H1 (cell line): ENCODE measurements at regions not wholly inside any gene's neighbourhood (a gene's known extent, or its start where the extent isn't known, plus 50 kb on each side); places are given as distances from the start of the nearest gene placed in this dataset.
A peak's percentile ranks its signal among the peaks of the same experiment; 100 is the strongest.

Experiments used
- CTCF ChIA-PET: fragments of 300-600 bp; sonication (Branson Sonifier 250); formaldehyde crosslinking; loops from one replicate; lab custom pipeline; 2021; ENCODE audit not compliant: partially characterized antibody; lab: Charles Lee
- POLR2A ChIA-PET: fragments of 300-600 bp; sonication (Branson Sonifier 250); formaldehyde crosslinking; loops from one replicate; lab custom pipeline; 2021; ENCODE audit warnings: inconsistent platforms; ENCODE audit not compliant: partially characterized antibody; lab: Charles Lee
- DNase-seq, 2 experiments: peaks; one replicate each; pipeline versions ENCODE4 v3.0.0 to v3.0.0-alpha.2; 2010 to 2022; ENCODE audit warnings: low spot score in 2 of 2, low read depth in 1 of 2, mixed read lengths in 1 of 2
- FAIRE-seq: peaks from 2 replicates; lab custom pipeline; 2011; peaks lifted over from hg19 to GRCh38; lab: Jason Lieb, UNC
- H2AFZ ChIP-seq: 2 replicates; pipeline ENCODE4 v1.8.1; 2012; ENCODE audit warnings: low read length, inconsistent platforms
- H2AK5ac ChIP-seq: 2 replicates; pipeline ENCODE4 v1.6.1; 2013; ENCODE audit warnings: low read depth, low read length
- H2BK120ac ChIP-seq: replicated peaks from 2 replicates; pipeline ENCODE3; 2013; ENCODE audit warnings: low read depth, low read length, inconsistent platforms
- H2BK12ac ChIP-seq: 2 replicates; pipeline ENCODE4 v1.6.1; 2013; ENCODE audit warnings: low read depth, low read length
- H2BK15ac ChIP-seq: 2 replicates; pipeline ENCODE4 v1.6.1; 2013; ENCODE audit warnings: low read length
- H2BK20ac ChIP-seq: 2 replicates; pipeline ENCODE4 v1.6.1; 2013; ENCODE audit warnings: low read length
- H2BK5ac ChIP-seq: 2 replicates; pipeline ENCODE4 v1.6.1; 2013; ENCODE audit warnings: low read depth, low read length
- H3K14ac ChIP-seq: 2 replicates; pipeline ENCODE4 v1.6.1; 2013; ENCODE audit warnings: inconsistent platforms; ENCODE audit not compliant: insufficient read length
- H3K18ac ChIP-seq: 2 replicates; pipeline ENCODE4 v1.6.1; 2013; ENCODE audit warnings: low read length; ENCODE audit errors: extremely low read depth
- H3K23ac ChIP-seq: 2 replicates; pipeline ENCODE4 v1.6.1; 2013; ENCODE audit warnings: inconsistent platforms; ENCODE audit not compliant: insufficient read length
- H3K23me2 ChIP-seq: 2 replicates; pipeline ENCODE4 v1.6.1; 2013; ENCODE audit warnings: low read depth, low read length
- H3K27ac ChIP-seq: 2 replicates; pipeline ENCODE4 v1.6.1; 2011; ENCODE audit warnings: low read depth, low read length, inconsistent platforms
- H3K27me3 ChIP-seq, 4 experiments: replicated peaks in 1 of 4; 1 replicate in 1 of 4; 2 replicates in 3 of 4; pipeline versions ENCODE4 v1.6.1 to v1.8.1; 2011 to 2013; ENCODE audit warnings: low read length in 3 of 4, mild to moderate bottlenecking in 3 of 4, inconsistent platforms in 2 of 4, mixed read lengths in 2 of 4, moderate library complexity in 1 of 4; ENCODE audit not compliant: control insufficient read depth in 3 of 4, insufficient read depth in 3 of 4; ENCODE audit errors: extremely low read depth in 1 of 4
- H3K36me3 ChIP-seq, 4 experiments: 2 replicates each; pipeline versions ENCODE4 v1.6.1 to v1.8.1; 2011 to 2013; ENCODE audit warnings: mild to moderate bottlenecking in 4 of 4, low read length in 3 of 4, moderate library complexity in 2 of 4, control low read depth in 1 of 4, inconsistent platforms in 1 of 4; ENCODE audit not compliant: insufficient read depth in 4 of 4, control insufficient read depth in 2 of 4
- H3K4ac ChIP-seq: replicated peaks from 2 replicates; pipeline ENCODE3; 2013; ENCODE audit warnings: low read length, low read depth, mixed read lengths, inconsistent platforms; ENCODE audit not compliant: insufficient read length
- H3K4me1 ChIP-seq, 4 experiments: replicated peaks in 1 of 4; 1 replicate in 1 of 4; 2 replicates in 3 of 4; pipeline versions ENCODE4 v1.6.1 to v1.8.1; 2011 to 2013; ENCODE audit warnings: low read length in 3 of 4, inconsistent platforms in 2 of 4, mixed read lengths in 1 of 4; ENCODE audit not compliant: insufficient read depth in 4 of 4, control insufficient read depth in 3 of 4
- H3K4me2 ChIP-seq, 2 experiments: 2 replicates each; pipeline versions ENCODE4 v1.6.1 to v1.8.1; 2011 to 2013; ENCODE audit warnings: low read depth in 2 of 2, low read length in 2 of 2, control low read depth in 1 of 2, inconsistent platforms in 1 of 2, mild to moderate bottlenecking in 1 of 2; ENCODE audit not compliant: insufficient read depth in 1 of 2
- H3K4me3 ChIP-seq, 4 experiments: fragments of 200-600, 300-600 bp in 1 of 4; sonication (generic), shearing (Covaris generic), sonication (Bioruptor Twin) in 1 of 4; 2 replicates each; pipeline versions ENCODE4 v1.5.1 to v1.8.1; 2011 to 2016; ENCODE audit warnings: low read length in 4 of 4, low read depth in 3 of 4, control low read depth in 2 of 4, inconsistent platforms in 2 of 4, mild to moderate bottlenecking in 2 of 4, mixed read lengths in 1 of 4, moderate library complexity in 1 of 4; ENCODE audit not compliant: insufficient read depth in 2 of 4; ENCODE audit errors: extremely low read depth in 1 of 4
- H3K56ac ChIP-seq: replicated peaks from 2 replicates; pipeline ENCODE3; 2013; ENCODE audit warnings: low read depth, mild to moderate bottlenecking, mixed read lengths, low read length, inconsistent platforms; ENCODE audit not compliant: insufficient read length
- H3K79me1 ChIP-seq: 2 replicates; pipeline ENCODE4 v1.6.1; 2013; ENCODE audit warnings: low read depth, low read length, control low read depth
- H3K79me2 ChIP-seq, 2 experiments: 2 replicates each; pipeline versions ENCODE4 v1.6.1 to v1.8.1; 2012 to 2013; ENCODE audit warnings: low read length in 2 of 2, mild to moderate bottlenecking in 2 of 2, inconsistent platforms in 1 of 2; ENCODE audit not compliant: insufficient read depth in 2 of 2, control insufficient read depth in 1 of 2
- H3K9ac ChIP-seq, 4 experiments: replicated peaks in 1 of 4; 1 replicate in 1 of 4; 2 replicates in 3 of 4; pipeline versions ENCODE4 v1.6.1 to v1.8.1; 2011 to 2013; ENCODE audit warnings: low read depth in 3 of 4, low read length in 3 of 4, control low read depth in 2 of 4, mild to moderate bottlenecking in 2 of 4, moderate library complexity in 2 of 4, inconsistent platforms in 1 of 4; ENCODE audit errors: extremely low read depth in 1 of 4
- H3K9me3 ChIP-seq, 2 experiments: 2 replicates each; pipeline versions ENCODE4 v1.6.1 to v1.8.1; 2012 to 2013; ENCODE audit warnings: mild to moderate bottlenecking in 2 of 2, moderate library complexity in 2 of 2, control low read depth in 1 of 2, inconsistent platforms in 1 of 2, low read depth in 1 of 2, low read length in 1 of 2, mixed read lengths in 1 of 2; ENCODE audit not compliant: insufficient read depth in 2 of 2
- H4K20me1 ChIP-seq, 2 experiments: replicated peaks in 1 of 2; 2 replicates each; pipeline versions ENCODE3 to v1.8.1; 2011 to 2013; ENCODE audit warnings: inconsistent platforms in 2 of 2, low read length in 2 of 2, mild to moderate bottlenecking in 1 of 2; ENCODE audit not compliant: insufficient read depth in 2 of 2, control insufficient read depth in 1 of 2
- H4K5ac ChIP-seq: 2 replicates; pipeline ENCODE4 v1.6.1; 2013; ENCODE audit warnings: low read length, low read depth, mixed read lengths, inconsistent platforms; ENCODE audit not compliant: insufficient read length
- H4K8ac ChIP-seq: 2 replicates; pipeline ENCODE4 v1.8.0; 2013; ENCODE audit warnings: mild to moderate bottlenecking, moderate library complexity, low read length, inconsistent platforms; ENCODE audit not compliant: insufficient read depth; ENCODE audit errors: extremely low read depth
- H4K91ac ChIP-seq: replicated peaks from 2 replicates; pipeline ENCODE3; 2013; ENCODE audit warnings: low read length, mixed read lengths, inconsistent platforms; ENCODE audit not compliant: insufficient read length
- GABPA ChIP-seq: IDR thresholded peaks from 2 replicates; pipeline ENCODE4 v1.6.1; 2011; ENCODE audit warnings: mild to moderate bottlenecking, low read length, moderate library complexity, borderline replicate concordance; ENCODE audit not compliant: insufficient read depth
- GTF2F1 ChIP-seq: IDR thresholded peaks from 2 replicates; pipeline ENCODE4 v1.6.1; 2012; ENCODE audit warnings: low read depth, low read length, improper control_type of control experiment, borderline replicate concordance
- RBBP5 ChIP-seq: IDR thresholded peaks from 2 replicates; pipeline ENCODE4 v1.7.1; 2012; ENCODE audit warnings: low read depth, mild to moderate bottlenecking, inconsistent platforms, low read length, moderate library complexity, borderline replicate concordance
- TCF12 ChIP-seq: IDR thresholded peaks from 2 replicates; pipeline ENCODE4 v1.6.1; 2011; ENCODE audit warnings: low read depth, mild to moderate bottlenecking, low read length
- USF2 ChIP-seq: IDR thresholded peaks from 2 replicates; pipeline ENCODE4 v1.6.1; 2011; ENCODE audit warnings: low read length, improper control_type of control experiment
- WGBS, 2 experiments: shearing (Covaris generic) in 1 of 2; methylation state at CpG; one replicate each; pipeline versions ENCODE4 v1.1.6 to v1.1.7; 2013 to 2015; ENCODE audit warnings: low lambda C conversion rate in 2 of 2, mixed read lengths in 2 of 2, inconsistent platforms in 1 of 2, low coverage in 1 of 2, missing lambda C conversion rate in 1 of 2; ENCODE audit not compliant: insufficient replicate concordance in 2 of 2, insufficient coverage in 1 of 2, insufficient read length in 1 of 2; ENCODE audit errors: extremely low coverage in 1 of 2, missing lambda C conversion rate in 1 of 2; 5-methylcytosine and 5-hydroxymethylcytosine counted together

GRCh38 chr6:93849857-93850256 is 430.5 kb upstream of the EPHA7 start:
- H2BK5ac ChIP-seq, result no peak overlapping the region
- H3K9ac ChIP-seq, result no peak overlapping the region
- WGBS, 2 experiments, result 93% methylated on average over 4 of the region's 4 CpGs; no CpG with 5 or more reads in 1 of the 2 experiments
- H4K91ac ChIP-seq, result no peak overlapping the region
- H2BK12ac ChIP-seq, result no peak overlapping the region
- no peak overlapping the region; the same call in 1 of the 2 replicates for H2BK15ac ChIP-seq
- no peaks in the 10 kb centered on the region for H3K23me2 ChIP-seq
- no peak overlapping the region for H3K23ac ChIP-seq
- H3K27ac ChIP-seq, result no peak overlapping the region
- H3K9me3 ChIP-seq, result no peaks in the 10 kb centered on the region
- no peak overlapping the region for H4K8ac ChIP-seq
- no peaks in the 10 kb centered on the region for H3K79me1 ChIP-seq
- no peak overlapping the region for H3K4me2 ChIP-seq
- H2BK20ac ChIP-seq, result no peak overlapping the region; the same call in 1 of the 2 replicates
- no peaks in the 10 kb centered on the region for H3K27me3 ChIP-seq
- H2AFZ ChIP-seq, result peak overlapping the region; percentile 43; the same call in 1 of the 2 replicates
- no peak overlapping the region for H3K56ac ChIP-seq
- no peak overlapping the region for H2AK5ac ChIP-seq
- H4K5ac ChIP-seq, result no peak overlapping the region
- FAIRE-seq (no peak), DNase-seq (no peak)
- H3K4ac ChIP-seq, result no peak overlapping the region
- H4K20me1 ChIP-seq, result no peaks in the 10 kb centered on the region
- POLR2A ChIA-PET, result no interaction called here
- no peak overlapping the region for H3K4me3 ChIP-seq
- H3K4me1 ChIP-seq, result peaks cover 0 to 3% (median 1%) of the 10 kb centered on the region in 4 experiments; a peak in 2 of 7 replicates
- H3K14ac ChIP-seq, result no peak overlapping the region
- no peaks in the 10 kb centered on the region for H3K79me2 ChIP-seq
- TF ChIP-seq USF2 (no peak), GABPA (no peak), RBBP5 (no peak), TCF12 (no peak), GTF2F1 (no peak)
- no peak overlapping the region for H2BK120ac ChIP-seq
- H3K36me3 ChIP-seq, result no peaks in the 10 kb centered on the region
- CTCF ChIA-PET, result no interaction called here
- H3K18ac ChIP-seq, result no peak overlapping the region
